Left forelimb (tissue), 1 donor: ENCODE measurements at regions not wholly inside any gene's neighbourhood (a gene's known extent, or its start where the extent isn't known, plus 50 kb on each side); places are given as distances from the start of the nearest gene placed in this dataset.

Experiments
- DNase-seq: peaks from one replicate; pipeline ENCODE4 v3.0.0-alpha.2; 2018; ENCODE audit warnings: low spot score

GRCh38 chr1:29972421-29973053 is 736.2 kb downstream of the PTPRU start:
- DNase-seq, result no peak

- no peak for DNase-seq
Observed at GRCh38 chr1:29971703-29972102, 735.4 kb downstream of the PTPRU start.

- DNase-seq, result peak; percentile 11
Observed at GRCh38 chr1:29970747-29971325, 734.5 kb downstream of the PTPRU start.

- peak; percentile 42 for DNase-seq
Observed at GRCh38 chr1:29969576-29969975, 733.3 kb downstream of the PTPRU start.

GRCh38 chr1:29967261-29967660 is 730.9 kb downstream of the PTPRU start:
- DNase-seq, result peak; percentile 26

GRCh38 chr1:29966526-29967045 is 730.3 kb downstream of the PTPRU start:
- peak; percentile 28 for DNase-seq

- peak; percentile 62 for DNase-seq
Observed at GRCh38 chr1:29964718-29965533, 728.6 kb downstream of the PTPRU start.

GRCh38 chr1:29963946-29964345 is 727.6 kb downstream of the PTPRU start:
- DNase-seq, result peak; percentile 31

GRCh38 chr1:29962831-29963247 is 726.5 kb downstream of the PTPRU start:
- peak; percentile 20 for DNase-seq

- peak; percentile 11 for DNase-seq
Observed at GRCh38 chr1:29962336-29962735, 726.0 kb downstream of the PTPRU start.

- DNase-seq, result peak; percentile 40
Observed at GRCh38 chr1:29961293-29962059, 725.2 kb downstream of the PTPRU start.

- DNase-seq, result peak; percentile 50
Observed at GRCh38 chr1:29960876-29961275, 724.6 kb downstream of the PTPRU start.

- peak; percentile 47 for DNase-seq
Observed at GRCh38 chr1:29960156-29960755, 723.9 kb downstream of the PTPRU start.

- DNase-seq, result peak; percentile 40
Observed at GRCh38 chr1:29959356-29959755, 723.0 kb downstream of the PTPRU start.

- peak; percentile 22 for DNase-seq
Observed at GRCh38 chr1:29958271-29958670, 721.9 kb downstream of the PTPRU start.

- DNase-seq, result peak; percentile 28
Observed at GRCh38 chr1:29956349-29957030, 720.2 kb downstream of the PTPRU start.

GRCh38 chr1:29954591-29954990 is 718.3 kb downstream of the PTPRU start:
- DNase-seq, result no peak

GRCh38 chr1:29953961-29954360 is 717.6 kb downstream of the PTPRU start:
- no peak for DNase-seq

- no peak for DNase-seq
Observed at GRCh38 chr1:29949676-29950075, 713.4 kb downstream of the PTPRU start.

- DNase-seq, result no peak
Observed at GRCh38 chr1:29948581-29948980, 712.3 kb downstream of the PTPRU start.

GRCh38 chr1:29946057-29946456 is 709.7 kb downstream of the PTPRU start:
- no peak for DNase-seq
